ENCODE measurements at regions not wholly inside any gene's neighbourhood (a gene's known extent, or its start where the extent isn't known, plus 50 kb on each side); places are given as distances from the start of the nearest gene placed in this dataset.

DNA sequence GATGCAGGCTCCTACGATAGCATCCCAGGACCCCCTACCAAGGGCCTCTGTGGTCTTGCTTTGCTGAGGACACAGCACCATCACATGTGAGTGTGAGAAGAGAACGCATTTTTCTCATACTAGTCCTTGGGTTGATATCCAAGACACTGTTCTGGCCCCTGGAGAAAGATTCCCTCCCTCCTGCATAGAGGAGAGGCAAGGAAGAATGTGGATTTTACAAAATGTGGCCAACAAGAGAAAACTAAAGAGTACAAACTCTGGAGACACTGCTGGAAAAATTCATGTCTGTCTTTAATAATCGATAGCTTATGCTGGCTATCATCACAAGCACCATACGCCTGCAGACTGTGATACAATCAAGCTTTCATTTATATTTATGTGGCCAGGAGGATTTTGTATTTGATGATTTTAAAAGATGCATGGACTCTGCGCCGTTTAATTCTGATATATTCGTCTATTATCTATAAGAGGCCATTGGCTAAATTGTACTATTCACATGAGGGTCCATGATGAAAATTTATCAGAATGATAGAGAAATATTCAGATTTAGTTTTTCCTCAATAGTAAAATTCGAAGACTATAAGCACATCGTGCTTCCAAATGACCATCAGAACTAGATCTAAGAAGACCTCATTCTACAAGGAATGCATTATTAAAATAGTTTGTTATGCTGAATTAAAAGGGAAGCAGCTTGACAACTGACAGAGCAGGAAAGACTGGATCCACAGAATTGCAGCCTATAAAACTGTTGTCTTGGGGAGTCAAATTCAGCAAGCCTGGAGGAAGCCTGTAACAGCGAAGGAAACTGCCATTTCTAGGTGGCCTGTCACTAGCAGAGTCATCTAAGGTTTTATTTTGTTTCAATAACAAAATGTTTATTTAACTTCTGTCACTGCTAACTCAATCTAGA lies 578.7 kb downstream of the DIAPH3 start:
- H3K27ac Mint-ChIP-seq (ENCODE audit: unreplicated experiment), result no peak overlapping the region
- no peaks in the 10 kb centered on the region for H3K9me3 Mint-ChIP-seq (ENCODE audit: unreplicated experiment)
- DNase-seq (ENCODE audit: low spot score), result no peak
- TF ChIP-seq, protein P1, sequence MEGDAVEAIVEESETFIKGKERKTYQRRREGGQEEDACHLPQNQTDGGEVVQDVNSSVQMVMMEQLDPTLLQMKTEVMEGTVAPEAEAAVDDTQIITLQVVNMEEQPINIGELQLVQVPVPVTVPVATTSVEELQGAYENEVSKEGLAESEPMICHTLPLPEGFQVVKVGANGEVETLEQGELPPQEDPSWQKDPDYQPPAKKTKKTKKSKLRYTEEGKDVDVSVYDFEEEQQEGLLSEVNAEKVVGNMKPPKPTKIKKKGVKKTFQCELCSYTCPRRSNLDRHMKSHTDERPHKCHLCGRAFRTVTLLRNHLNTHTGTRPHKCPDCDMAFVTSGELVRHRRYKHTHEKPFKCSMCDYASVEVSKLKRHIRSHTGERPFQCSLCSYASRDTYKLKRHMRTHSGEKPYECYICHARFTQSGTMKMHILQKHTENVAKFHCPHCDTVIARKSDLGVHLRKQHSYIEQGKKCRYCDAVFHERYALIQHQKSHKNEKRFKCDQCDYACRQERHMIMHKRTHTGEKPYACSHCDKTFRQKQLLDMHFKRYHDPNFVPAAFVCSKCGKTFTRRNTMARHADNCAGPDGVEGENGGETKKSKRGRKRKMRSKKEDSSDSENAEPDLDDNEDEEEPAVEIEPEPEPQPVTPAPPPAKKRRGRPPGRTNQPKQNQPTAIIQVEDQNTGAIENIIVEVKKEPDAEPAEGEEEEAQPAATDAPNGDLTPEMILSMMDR (IDR thresholded peaks at IDR 0.05; ENCODE audit: unreplicated experiment), result no peak
- H3K36me3 Mint-ChIP-seq (ENCODE audit: low read depth, unreplicated experiment), result no peaks in the 10 kb centered on the region
- H3K4me1 Mint-ChIP-seq (ENCODE audit: unreplicated experiment), result peaks cover 5% of the 10 kb centered on the region
- H3K4me3 Mint-ChIP-seq (ENCODE audit: unreplicated experiment), result no peak overlapping the region
- peaks cover 3% of the 10 kb centered on the region for H3K27me3 Mint-ChIP-seq (ENCODE audit: unreplicated experiment)

DNA sequence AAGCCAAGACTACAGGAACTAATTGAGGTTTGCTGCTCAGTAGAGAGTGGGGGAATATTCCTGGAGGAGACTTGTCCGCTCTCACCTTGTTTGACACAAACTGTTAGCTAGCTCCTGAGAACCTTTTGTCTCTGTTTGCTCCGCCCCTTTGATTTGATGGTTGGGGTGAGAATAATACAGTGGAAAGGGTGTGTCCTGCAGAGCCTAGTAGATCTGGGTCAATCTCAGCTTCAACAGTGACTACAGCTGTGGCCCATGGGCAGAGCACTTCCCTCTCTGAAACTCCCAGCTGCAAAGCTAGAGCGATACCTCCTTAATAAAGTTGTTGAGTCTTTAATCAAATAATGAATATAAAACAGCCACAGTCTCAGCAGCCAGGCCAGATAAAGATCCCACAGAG lies 576.7 kb downstream of the DIAPH3 start:
- H3K4me3 Mint-ChIP-seq (ENCODE audit: unreplicated experiment), result no peak overlapping the region
- H3K36me3 Mint-ChIP-seq (ENCODE audit: low read depth, unreplicated experiment), result no peaks in the 10 kb centered on the region
- H3K27me3 Mint-ChIP-seq (ENCODE audit: unreplicated experiment), result peaks cover 3% of the 10 kb centered on the region
- DNase-seq (ENCODE audit: low spot score), result no peak
- TF ChIP-seq, protein P1 (IDR thresholded peaks at IDR 0.05; ENCODE audit: unreplicated experiment), result no peak
- no peaks in the 10 kb centered on the region for H3K9me3 Mint-ChIP-seq (ENCODE audit: unreplicated experiment)
- H3K27ac Mint-ChIP-seq (ENCODE audit: unreplicated experiment), result no peak overlapping the region
- H3K4me1 Mint-ChIP-seq (ENCODE audit: unreplicated experiment), result peaks cover 5% of the 10 kb centered on the region

DNA sequence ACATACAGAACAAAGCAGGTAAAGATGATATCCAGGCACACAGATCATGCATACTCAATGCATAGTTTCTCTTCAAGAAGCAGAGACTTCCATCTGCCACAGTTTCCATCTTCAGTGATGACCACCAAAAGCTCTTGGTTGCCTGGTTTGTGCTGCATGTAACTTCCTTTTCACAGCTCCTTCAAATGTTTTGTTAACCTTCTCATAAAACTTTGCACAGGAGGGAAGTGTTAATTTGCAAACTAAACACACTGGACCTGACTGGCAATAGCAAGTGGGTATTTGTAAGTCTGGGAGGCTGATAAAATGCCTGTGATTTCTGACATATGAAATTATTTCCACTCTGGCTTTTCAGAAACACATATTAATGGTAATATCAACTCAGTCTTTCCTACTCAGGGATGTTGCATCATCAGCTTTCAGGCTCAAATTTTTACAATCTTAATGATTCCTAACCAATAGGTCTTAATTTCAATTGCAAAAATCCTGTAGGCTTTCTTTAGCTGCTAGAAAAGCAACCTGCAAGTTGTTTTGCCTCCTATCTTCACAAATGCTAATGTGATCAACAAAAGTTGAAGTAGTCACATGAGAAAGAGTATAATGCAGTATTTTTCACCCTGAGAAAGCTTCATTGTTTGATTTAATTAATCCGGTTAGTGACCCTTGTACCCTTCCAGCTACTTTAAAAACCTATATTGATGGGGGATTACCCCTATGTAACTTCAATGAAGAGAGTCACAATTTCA lies 575.6 kb downstream of the DIAPH3 start:
- Mint-ChIP-seq H3K36me3 (ENCODE audit: low read depth, unreplicated experiment) (no peaks in the 10 kb centered on the region), H3K27me3 (ENCODE audit: unreplicated experiment) (no peaks in the 10 kb centered on the region), H3K4me3 (ENCODE audit: unreplicated experiment) (no peak overlapping the region), H3K4me1 (ENCODE audit: unreplicated experiment) (peaks cover 5% of the 10 kb centered on the region), H3K9me3 (ENCODE audit: unreplicated experiment) (no peaks in the 10 kb centered on the region), H3K27ac (ENCODE audit: unreplicated experiment) (no peak overlapping the region)
- TF ChIP-seq, protein P1 (IDR thresholded peaks at IDR 0.05; ENCODE audit: unreplicated experiment), result no peak
- DNase-seq (ENCODE audit: low spot score), result no peak

DNA sequence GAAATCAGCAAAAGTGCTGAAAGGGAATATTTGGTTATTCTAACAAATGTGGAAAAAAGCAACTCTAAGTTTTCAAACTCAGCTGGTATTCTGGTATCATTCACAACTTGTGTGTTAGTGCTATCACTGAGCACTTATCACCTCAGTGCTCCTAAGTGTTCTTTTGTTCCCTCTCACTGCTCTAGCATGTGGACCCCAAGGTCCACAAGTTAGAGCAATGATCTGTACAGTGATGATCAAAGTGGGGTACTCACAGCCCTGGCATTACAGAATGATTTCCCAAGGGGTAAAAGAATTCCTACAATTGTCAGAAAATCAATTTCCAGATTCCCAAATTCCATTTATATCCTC lies 575.0 kb downstream of the DIAPH3 start:
- Mint-ChIP-seq H3K4me3 (ENCODE audit: unreplicated experiment) (no peak overlapping the region), H3K9me3 (ENCODE audit: unreplicated experiment) (no peaks in the 10 kb centered on the region), H3K36me3 (ENCODE audit: low read depth, unreplicated experiment) (no peaks in the 10 kb centered on the region), H3K4me1 (ENCODE audit: unreplicated experiment) (peaks cover 5% of the 10 kb centered on the region), H3K27ac (ENCODE audit: unreplicated experiment) (no peak overlapping the region), H3K27me3 (ENCODE audit: unreplicated experiment) (no peaks in the 10 kb centered on the region)
- TF ChIP-seq, protein P1 (IDR thresholded peaks at IDR 0.05; ENCODE audit: unreplicated experiment), result no peak
- DNase-seq (ENCODE audit: low spot score), result no peak

DNA sequence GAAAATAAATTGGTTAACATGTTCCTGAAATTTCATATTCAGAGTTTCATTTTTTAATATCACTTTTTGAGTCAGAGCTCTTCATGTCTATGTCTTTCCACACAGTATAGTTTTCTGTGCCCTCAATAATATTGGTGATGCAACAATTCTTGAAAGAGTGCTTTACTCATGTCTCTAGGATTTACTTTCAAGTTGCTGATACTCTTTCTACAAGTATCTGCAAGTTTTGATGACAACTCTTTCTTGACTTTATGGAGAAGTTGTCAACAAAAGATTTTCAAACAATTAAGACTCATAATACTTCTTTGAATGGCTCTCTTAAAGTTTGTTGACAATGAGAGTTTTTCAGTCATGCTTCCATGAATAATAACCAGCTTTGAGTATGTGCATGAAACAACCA lies 561.7 kb downstream of the DIAPH3 start:
- Mint-ChIP-seq H3K27ac (ENCODE audit: unreplicated experiment) (no peak overlapping the region), H3K4me3 (ENCODE audit: unreplicated experiment) (no peak overlapping the region), H3K4me1 (ENCODE audit: unreplicated experiment) (peaks cover 3% of the 10 kb centered on the region), H3K36me3 (ENCODE audit: low read depth, unreplicated experiment) (peaks cover 4% of the 10 kb centered on the region), H3K9me3 (ENCODE audit: unreplicated experiment) (no peaks in the 10 kb centered on the region), H3K27me3 (ENCODE audit: unreplicated experiment) (peaks cover 1% of the 10 kb centered on the region)
- TF ChIP-seq, protein P1 (IDR thresholded peaks at IDR 0.05; ENCODE audit: unreplicated experiment), result no peak
- no peak for DNase-seq (ENCODE audit: low spot score)

All from endothelial cell (in vitro differentiated cells).